ENCODE measurements at regions not wholly inside any gene's neighbourhood (a gene's known extent, or its start where the extent isn't known, plus 50 kb on each side); places are given as distances from the start of the nearest gene placed in this dataset.
"Not testable (repeated sequence)": the region's sequence is repeated elsewhere in the genome, so short reads cannot be mapped to it uniquely, and the experiment has no call there.

- peaks cover 23% of the 10 kb centered on the region for H3K36me3 Mint-ChIP-seq (ENCODE audit: low read depth, unreplicated experiment)
- no peak for TF ChIP-seq CTCF (IDR thresholded peaks at IDR 0.05; ENCODE audit: unreplicated experiment)
- no peaks in the 10 kb centered on the region for H3K4me1 Mint-ChIP-seq (ENCODE audit: unreplicated experiment)
- no peak overlapping the region for H3K27ac Mint-ChIP-seq (ENCODE audit: unreplicated experiment)
- H3K9me3 Mint-ChIP-seq (ENCODE audit: unreplicated experiment), result peaks cover 20% of the 10 kb centered on the region
- no peak overlapping the region for H3K4me3 Mint-ChIP-seq (ENCODE audit: unreplicated experiment)
- peaks cover 6% of the 10 kb centered on the region for H3K27me3 Mint-ChIP-seq (ENCODE audit: unreplicated experiment)
- DNase-seq (ENCODE audit: low spot score), result no peak
Measured at GRCh38 chr20:30484009-30484748, 773.3 kb upstream of the DEFB115 start.

GRCh38 chr20:30484749-30485070, 772.8 kb upstream of the DEFB115 start:
- Mint-ChIP-seq H3K9me3 (ENCODE audit: unreplicated experiment) (peaks cover 20% of the 10 kb centered on the region), H3K27me3 (ENCODE audit: unreplicated experiment) (peaks cover 8% of the 10 kb centered on the region), H3K36me3 (ENCODE audit: low read depth, unreplicated experiment) (peaks cover 23% of the 10 kb centered on the region), H3K4me1 (ENCODE audit: unreplicated experiment) (no peaks in the 10 kb centered on the region), H3K4me3 (ENCODE audit: unreplicated experiment) (no peak overlapping the region), H3K27ac (ENCODE audit: unreplicated experiment) (no peak overlapping the region)
- no peak for TF ChIP-seq CTCF (IDR thresholded peaks at IDR 0.05; ENCODE audit: unreplicated experiment)
- no peak for DNase-seq (ENCODE audit: low spot score)

GRCh38 chr20:30485331-30486102, 771.9 kb upstream of the DEFB115 start:
- peaks cover 20% of the 10 kb centered on the region for H3K9me3 Mint-ChIP-seq (ENCODE audit: unreplicated experiment)
- DNase-seq (ENCODE audit: low spot score), result no peak
- H3K36me3 Mint-ChIP-seq (ENCODE audit: low read depth, unreplicated experiment), result peaks cover 23% of the 10 kb centered on the region
- peaks cover 11% of the 10 kb centered on the region for H3K27me3 Mint-ChIP-seq (ENCODE audit: unreplicated experiment)
- TF ChIP-seq CTCF (IDR thresholded peaks at IDR 0.05; ENCODE audit: unreplicated experiment), result no peak
- H3K27ac Mint-ChIP-seq (ENCODE audit: unreplicated experiment), result no peak overlapping the region
- H3K4me3 Mint-ChIP-seq (ENCODE audit: unreplicated experiment), result no peak overlapping the region
- no peaks in the 10 kb centered on the region for H3K4me1 Mint-ChIP-seq (ENCODE audit: unreplicated experiment)

- Mint-ChIP-seq H3K4me1 (ENCODE audit: unreplicated experiment) (no peaks in the 10 kb centered on the region), H3K9me3 (ENCODE audit: unreplicated experiment) (peaks cover 20% of the 10 kb centered on the region), H3K36me3 (ENCODE audit: low read depth, unreplicated experiment) (peaks cover 23% of the 10 kb centered on the region), H3K4me3 (ENCODE audit: unreplicated experiment) (no peak overlapping the region), H3K27me3 (ENCODE audit: unreplicated experiment) (peaks cover 11% of the 10 kb centered on the region), H3K27ac (ENCODE audit: unreplicated experiment) (no peak overlapping the region)
- no peak for DNase-seq (ENCODE audit: low spot score)
- no peak for TF ChIP-seq CTCF (IDR thresholded peaks at IDR 0.05; ENCODE audit: unreplicated experiment)
Measured at GRCh38 chr20:30486103-30486478, 771.4 kb upstream of the DEFB115 start.

- H3K4me1 Mint-ChIP-seq (ENCODE audit: unreplicated experiment); H3K27ac Mint-ChIP-seq (ENCODE audit: unreplicated experiment); DNase-seq (ENCODE audit: low spot score); H3K4me3 Mint-ChIP-seq (ENCODE audit: unreplicated experiment): not testable (repeated sequence)
- Mint-ChIP-seq H3K36me3 (ENCODE audit: low read depth, unreplicated experiment) (peaks cover 23% of the 10 kb centered on the region), H3K27me3 (ENCODE audit: unreplicated experiment) (peaks cover 11% of the 10 kb centered on the region), H3K9me3 (ENCODE audit: unreplicated experiment) (peaks cover 16% of the 10 kb centered on the region)
Measured at GRCh38 chr20:30487461-30487860, 770.0 kb upstream of the DEFB115 start.

Measured in endothelial cell (in vitro differentiated cells).